Neural cell (in vitro differentiated cells): ENCODE measurements at regions not wholly inside any gene's neighbourhood (a gene's known extent, or its start where the extent isn't known, plus 50 kb on each side); places are given as distances from the start of the nearest gene placed in this dataset.
"Not testable (repeated sequence)": the region's sequence is repeated elsewhere in the genome, so short reads cannot be mapped to it uniquely, and the experiment has no call there.

Experiments
- H2AFZ ChIP-seq: fragments of 200-600, 300-800 bp; sonication (generic), shearing (Covaris generic); 2 replicates; pipeline ENCODE4 v1.6.0; 2014; ENCODE audit warnings: low read depth, mild to moderate bottlenecking, antibody characterized with exemption, low read length, moderate library complexity
- H3F3A ChIP-seq: fragments of 200-600 bp; shearing (Covaris generic); 2 replicates; pipeline ENCODE4 v1.6.1; 2016; ENCODE audit warnings: mild to moderate bottlenecking, moderate library complexity, mixed read lengths, antibody characterized with exemption, low read length; ENCODE audit not compliant: insufficient read depth, poor library complexity, severe bottlenecking
- H3K27ac ChIP-seq: fragments of 200-600, 300-800 bp; sonication (generic), shearing (Covaris generic); 2 replicates; pipeline ENCODE4 v1.5.1; 2014; ENCODE audit warnings: mild to moderate bottlenecking, low read length, moderate library complexity
- H3K27me3 ChIP-seq: fragments of 300-800, 200-600 bp; sonication (generic), shearing (Covaris generic); 2 replicates; pipeline ENCODE4 v1.6.0; 2014; ENCODE audit warnings: mild to moderate bottlenecking, low read depth, low read length, moderate library complexity; ENCODE audit not compliant: insufficient read depth
- H3K36me3 ChIP-seq: fragments of 300-800, 200-600 bp; sonication (generic), shearing (Covaris generic); 2 replicates; pipeline ENCODE4 v1.5.1; 2014; ENCODE audit warnings: mild to moderate bottlenecking, antibody characterized with exemption, low read length, moderate library complexity; ENCODE audit not compliant: insufficient read depth
- H3K4me2 ChIP-seq: fragments of 300-800, 200-600 bp; sonication (generic), shearing (Covaris generic); 2 replicates; pipeline ENCODE4 v1.6.0; 2014; ENCODE audit warnings: mild to moderate bottlenecking, low read length
- H3K4me3 ChIP-seq: fragments of 300-800, 200-600 bp; sonication (generic), shearing (Covaris generic); 2 replicates; pipeline ENCODE4 v1.5.1; 2014; ENCODE audit warnings: mild to moderate bottlenecking, low read length, moderate library complexity
- H3K79me2 ChIP-seq: fragments of 200-600 bp; shearing (Covaris generic); replicated peaks from 2 replicates; pipeline ENCODE4 v1.6.0; 2014; ENCODE audit warnings: mild to moderate bottlenecking, low read length, moderate library complexity; ENCODE audit not compliant: insufficient read depth
- H3K9ac ChIP-seq: fragments of 300-800, 200-600 bp; sonication (generic), shearing (Covaris generic); 2 replicates; pipeline ENCODE4 v1.6.1; 2016; ENCODE audit warnings: mild to moderate bottlenecking, low read length, mixed read lengths
- H3K9me2 ChIP-seq: fragments of 200-600 bp; shearing (Covaris generic); 2 replicates; pipeline ENCODE4 v1.6.1; 2016; ENCODE audit warnings: mild to moderate bottlenecking, low read length, mixed read lengths; ENCODE audit not compliant: insufficient read depth
- H3K9me3 ChIP-seq: fragments of 200-600, 300-800 bp; sonication (generic), shearing (Covaris generic); 2 replicates; pipeline ENCODE4 v1.6.1; 2016; ENCODE audit warnings: mild to moderate bottlenecking, mixed run types, low read length, moderate library complexity, mixed read lengths
- H4K20me1 ChIP-seq: fragments of 200-600 bp; shearing (Covaris generic); 2 replicates; pipeline ENCODE4 v1.6.1; 2016; ENCODE audit warnings: mild to moderate bottlenecking, mixed run types; ENCODE audit not compliant: insufficient read depth
- CTCF ChIP-seq: fragments of 450-650 bp; IDR thresholded peaks from 2 replicates; pipeline ENCODE4 v1.5.1; 2014; ENCODE audit warnings: antibody characterized with exemption, mild to moderate bottlenecking, moderate library complexity; ENCODE audit not compliant: poor library complexity, severe bottlenecking
- EP300 ChIP-seq: fragments of 450-650 bp; conservative IDR thresholded peaks from 2 replicates; pipeline ENCODE4 v1.6.1; 2014; ENCODE audit warnings: antibody characterized with exemption, mild to moderate bottlenecking, moderate library complexity; ENCODE audit not compliant: poor library complexity, severe bottlenecking
- EZH2 ChIP-seq: fragments of 200-600, 300-800 bp; shearing (Covaris generic), sonication (generic); IDR thresholded peaks from 2 replicates; pipeline ENCODE4 v1.6.1; 2014; ENCODE audit warnings: antibody characterized with exemption, low read length, borderline replicate concordance, mild to moderate bottlenecking; ENCODE audit not compliant: insufficient read depth, poor library complexity, severe bottlenecking
- MXI1 ChIP-seq: fragments of 450-650 bp; conservative IDR thresholded peaks from 2 replicates; pipeline ENCODE4 v1.6.1; 2014; ENCODE audit warnings: antibody characterized with exemption, mild to moderate bottlenecking; ENCODE audit not compliant: poor library complexity, severe bottlenecking
- POLR2AphosphoS5 ChIP-seq: IDR thresholded peaks from 2 replicates; pipeline ENCODE4 v1.6.1; 2012
- RAD21 ChIP-seq: fragments of 450-650 bp; conservative IDR thresholded peaks from 2 replicates; pipeline ENCODE4 v1.6.1; 2014; ENCODE audit warnings: antibody characterized with exemption, mild to moderate bottlenecking, moderate library complexity
- REST ChIP-seq: IDR thresholded peaks from 2 replicates; pipeline ENCODE4 v1.6.1; 2012; ENCODE audit warnings: borderline replicate concordance
- SMC3 ChIP-seq: fragments of 450-650 bp; conservative IDR thresholded peaks from 2 replicates; pipeline ENCODE4 v1.6.1; 2014; ENCODE audit warnings: antibody characterized with exemption, mild to moderate bottlenecking, moderate library complexity; ENCODE audit not compliant: poor library complexity
- TAF1 ChIP-seq: IDR thresholded peaks from 2 replicates; pipeline ENCODE4 v1.6.1; 2012; ENCODE audit warnings: low read depth

- TF ChIP-seq CTCF: no peak
- TF ChIP-seq REST: no peak
- TF ChIP-seq SMC3: no peak
- no peak for TF ChIP-seq POLR2AphosphoS5
Measured at GRCh38 chr4:152054731-152055130, 293.9 kb upstream of the GATB start.

DNA sequence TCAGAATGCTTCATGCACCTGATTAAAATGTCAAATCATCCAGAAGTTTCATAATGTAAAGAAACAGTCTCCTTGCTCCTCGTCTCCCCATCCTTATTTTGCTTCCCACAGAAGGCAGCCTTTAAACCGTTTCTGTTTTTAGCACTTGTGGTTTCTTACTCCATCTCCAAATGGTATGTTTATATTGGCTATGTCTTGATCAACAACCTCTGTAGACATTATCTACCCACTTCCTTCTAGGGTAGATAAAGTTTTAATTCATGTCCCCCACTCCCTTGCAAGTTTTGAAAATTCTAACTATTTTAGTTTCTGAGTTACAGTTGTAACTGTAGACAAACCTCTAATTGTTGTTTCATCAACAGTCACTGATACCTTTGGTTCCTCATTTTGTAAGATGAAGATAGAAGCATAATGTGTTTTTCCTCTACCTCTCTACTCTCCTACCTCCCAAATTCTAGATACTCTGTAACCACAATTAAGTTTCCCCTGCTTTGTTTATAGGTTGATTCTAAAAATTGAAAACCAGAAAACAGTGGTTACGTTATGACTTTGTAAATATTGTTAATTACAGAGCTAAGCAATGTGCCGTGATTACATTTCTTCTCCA is 291.7 kb upstream of the GATB start:
- no peak overlapping the region for H3K9ac ChIP-seq
- H2AFZ ChIP-seq: no peak overlapping the region
- no peaks in the 10 kb centered on the region for H3F3A ChIP-seq
- H3K9me3 ChIP-seq: no peaks in the 10 kb centered on the region
- H3K36me3 ChIP-seq: no peaks in the 10 kb centered on the region
- no peak overlapping the region for H3K4me3 ChIP-seq
- H3K79me2 ChIP-seq: no peaks in the 10 kb centered on the region
- peaks cover 3% of the 10 kb centered on the region for H3K27me3 ChIP-seq
- no peaks in the 10 kb centered on the region for H3K9me2 ChIP-seq
- H3K4me2 ChIP-seq: no peak overlapping the region
- H3K27ac ChIP-seq: no peak overlapping the region
- TF ChIP-seq RAD21 (no peak), SMC3 (no peak), POLR2AphosphoS5 (no peak), CTCF (no peak), REST (no peak), EP300 (no peak), MXI1 (no peak), TAF1 (no peak), EZH2 (no peak)
- no peaks in the 10 kb centered on the region for H4K20me1 ChIP-seq

More at GRCh38 chr4:152054731-152055130, 293.9 kb upstream of the GATB start:
- H3K9ac ChIP-seq: no peak overlapping the region
- H3K36me3 ChIP-seq: no peaks in the 10 kb centered on the region
- no peak overlapping the region for H3K4me2 ChIP-seq
- no peaks in the 10 kb centered on the region for H3K79me2 ChIP-seq
- H3K9me2 ChIP-seq: no peaks in the 10 kb centered on the region
- peaks cover 5% of the 10 kb centered on the region for H3K9me3 ChIP-seq
- no peak overlapping the region for H3K27ac ChIP-seq
- H3F3A ChIP-seq: no peaks in the 10 kb centered on the region
- no peak overlapping the region for H3K4me3 ChIP-seq
- H4K20me1 ChIP-seq: no peaks in the 10 kb centered on the region
- no peak overlapping the region for H2AFZ ChIP-seq
- no peaks in the 10 kb centered on the region for H3K27me3 ChIP-seq

GRCh38 chr4:152051332-152051731 is 290.5 kb upstream of the GATB start:
- H4K20me1 ChIP-seq, H3K36me3 ChIP-seq, H3K4me3 ChIP-seq, H3K9ac ChIP-seq, H3K9me3 ChIP-seq, H2AFZ ChIP-seq, H3K27me3 ChIP-seq, H3K79me2 ChIP-seq, H3F3A ChIP-seq, H3K4me2 ChIP-seq, H3K27ac ChIP-seq, H3K9me2 ChIP-seq: not testable (repeated sequence)
